Osteoblast (primary cell): ENCODE measurements at regions not wholly inside any gene's neighbourhood (a gene's known extent, or its start where the extent isn't known, plus 50 kb on each side); places are given as distances from the start of the nearest gene placed in this dataset.

Experiments used
- DNase-seq: peaks from one replicate; pipeline ENCODE4 v3.0.0; 2011; ENCODE audit warnings: low spot score, mixed read lengths; ENCODE audit not compliant: insufficient read length; ENCODE audit errors: missing footprints
- H2AFZ ChIP-seq: 2 replicates; pipeline ENCODE4 v1.6.0; 2011; ENCODE audit warnings: mild to moderate bottlenecking, low read length
- H3K27ac ChIP-seq: 2 replicates; pipeline ENCODE4 v1.5.1; 2011; ENCODE audit warnings: mild to moderate bottlenecking, low read depth, low read length, moderate library complexity
- H3K27me3 ChIP-seq: 2 replicates; pipeline ENCODE4 v1.6.0; 2012; ENCODE audit warnings: mild to moderate bottlenecking, control low read depth, inconsistent platforms, low read length, moderate library complexity; ENCODE audit not compliant: insufficient read depth
- H3K36me3 ChIP-seq: 2 replicates; pipeline ENCODE4 v1.5.1; 2011; ENCODE audit warnings: mild to moderate bottlenecking, low read length, control low read depth, moderate library complexity; ENCODE audit not compliant: insufficient read depth
- H3K4me1 ChIP-seq: 2 replicates; pipeline ENCODE4 v1.5.1; 2011; ENCODE audit warnings: mild to moderate bottlenecking, low read length, control low read depth, moderate library complexity; ENCODE audit not compliant: insufficient read depth
- H3K4me2 ChIP-seq: 2 replicates; pipeline ENCODE4 v1.6.0; 2011; ENCODE audit warnings: mild to moderate bottlenecking, low read length; ENCODE audit not compliant: insufficient read depth
- H3K4me3 ChIP-seq: fragments of 200-600 bp; sonication (generic); 3 replicates; pipeline ENCODE4 v1.5.1; 2012; ENCODE audit warnings: mild to moderate bottlenecking, low read length, inconsistent platforms; ENCODE audit not compliant: insufficient read depth
- H3K79me2 ChIP-seq: 2 replicates; pipeline ENCODE4 v1.6.0; 2012; ENCODE audit warnings: mild to moderate bottlenecking, low read length, control low read depth, inconsistent platforms; ENCODE audit not compliant: insufficient read depth
- H3K9me3 ChIP-seq: 2 replicates; pipeline ENCODE4 v1.5.1; 2011; ENCODE audit warnings: low read depth, low read length, control low read depth
- H4K20me1 ChIP-seq: 2 replicates; pipeline ENCODE4 v1.6.0; 2012; ENCODE audit warnings: mild to moderate bottlenecking, low read length, control low read depth; ENCODE audit not compliant: insufficient read depth
- CTCF ChIP-seq: IDR thresholded peaks from 2 replicates; pipeline ENCODE4 v1.5.1; 2011; ENCODE audit warnings: mild to moderate bottlenecking, low read depth, low read length, moderate library complexity; ENCODE audit errors: extremely low read depth

GRCh38 chr11:30698425-30698824, 112.3 kb upstream of the MPPED2 start:
- H2AFZ ChIP-seq = no peak overlapping the region
- no peaks in the 10 kb centered on the region for H3K36me3 ChIP-seq
- no peaks in the 10 kb centered on the region for H3K27me3 ChIP-seq
- H3K79me2 ChIP-seq = no peaks in the 10 kb centered on the region
- H3K4me2 ChIP-seq = no peak overlapping the region
- H3K4me3 ChIP-seq = no peak overlapping the region
- H3K9me3 ChIP-seq = peaks cover 2% of the 10 kb centered on the region
- TF ChIP-seq CTCF = no peak
- H3K27ac ChIP-seq = no peak overlapping the region
- DNase-seq = no peak
- no peaks in the 10 kb centered on the region for H4K20me1 ChIP-seq
- H3K4me1 ChIP-seq = no peaks in the 10 kb centered on the region

- Histone ChIP-seq H2AFZ (no peak overlapping the region), H3K4me2 (no peak overlapping the region), H4K20me1 (no peaks in the 10 kb centered on the region), H3K27me3 (no peaks in the 10 kb centered on the region), H3K36me3 (no peaks in the 10 kb centered on the region), H3K79me2 (no peaks in the 10 kb centered on the region), H3K9me3 (peaks cover 2% of the 10 kb centered on the region), H3K4me1 (no peaks in the 10 kb centered on the region), H3K4me3 (no peak overlapping the region), H3K27ac (no peak overlapping the region)
- DNase-seq = no peak
- TF ChIP-seq CTCF = no peak
These were observed 110.9 kb upstream of the MPPED2 start for GRCh38 chr11:30697032-30697431.

GRCh38 chr11:30684772-30685171, 98.6 kb upstream of the MPPED2 start:
- no peak for TF ChIP-seq CTCF

GRCh38 chr11:30683176-30683575, 97.0 kb upstream of the MPPED2 start:
- Histone ChIP-seq H3K79me2 (no peaks in the 10 kb centered on the region), H3K9me3 (peaks cover 5% of the 10 kb centered on the region), H3K27me3 (no peaks in the 10 kb centered on the region), H3K27ac (no peak overlapping the region), H3K4me2 (no peak overlapping the region), H4K20me1 (no peaks in the 10 kb centered on the region), H3K4me1 (no peaks in the 10 kb centered on the region), H3K4me3 (no peak overlapping the region), H2AFZ (no peak overlapping the region), H3K36me3 (no peaks in the 10 kb centered on the region)
- TF ChIP-seq CTCF = no peak
- peak; percentile 17 for DNase-seq

More at GRCh38 chr11:30684772-30685171, 98.6 kb upstream of the MPPED2 start:
- Histone ChIP-seq H3K4me1 (no peaks in the 10 kb centered on the region), H3K79me2 (no peaks in the 10 kb centered on the region), H3K27me3 (no peaks in the 10 kb centered on the region), H3K9me3 (peaks cover 5% of the 10 kb centered on the region), H4K20me1 (no peaks in the 10 kb centered on the region), H3K4me3 (no peak overlapping the region), H3K4me2 (no peak overlapping the region), H3K36me3 (no peaks in the 10 kb centered on the region), H3K27ac (no peak overlapping the region), H2AFZ (no peak overlapping the region)
- DNase-seq = no peak
